Naive thymus-derived CD8-positive, alpha-beta T cell (primary cell): ENCODE measurements at regions not wholly inside any gene's neighbourhood (a gene's known extent, or its start where the extent isn't known, plus 50 kb on each side); places are given as distances from the start of the nearest gene placed in this dataset.
"Not testable (repeated sequence)": the region's sequence is repeated elsewhere in the genome, so short reads cannot be mapped to it uniquely, and the experiment has no call there.

Source experiments
- ATAC-seq, 2 donors: fragments of 150-1000 bp; cut with Tn5 transposase in 1 of 2; sonication (Bioruptor Pico), chemical (Tn5 transposase) in 1 of 2; 1 replicate in 1 of 2; 2 replicates in 1 of 2; pipeline ENCODE4 v1.10.0; 2021; ENCODE audit warnings: mild to moderate bottlenecking in 2 of 2, moderate library complexity in 2 of 2
- POLR2A ChIA-PET: fragments of 350-600 bp; sonication (Branson Sonifier 250); formaldehyde crosslinking; loops from one replicate; lab custom pipeline; 2021; ENCODE audit warnings: antibody characterized with exemption; lab: Charles Lee
- DNase-seq, 10 donors: peaks; one replicate each; pipeline versions ENCODE4 v3.0.0 to v3.0.0-alpha.2; 2020 to 2022
- H3K27ac Mint-ChIP-seq, 10 donors: one replicate each; pipeline ENCODE4 v1.8.0; 2020 to 2022; ENCODE audit warnings: mild to moderate bottlenecking in 10 of 10, mixed read lengths in 10 of 10, moderate library complexity in 4 of 10, inconsistent platforms in 1 of 10
- H3K27me3 Mint-ChIP-seq, 5 donors: one replicate each; pipeline ENCODE4 v1.8.0; 2021 to 2022; ENCODE audit warnings: mixed read lengths in 5 of 5
- H3K36me3 Mint-ChIP-seq, 3 donors: one replicate each; pipeline ENCODE4 v1.8.0; 2020 to 2022; ENCODE audit warnings: mixed read lengths in 3 of 3, mild to moderate bottlenecking in 2 of 3, inconsistent platforms in 1 of 3
- H3K4me1 Mint-ChIP-seq, 4 donors: one replicate each; pipeline ENCODE4 v1.8.0; 2021 to 2022; ENCODE audit warnings: mixed read lengths in 4 of 4
- H3K4me3 Mint-ChIP-seq, 10 donors: one replicate each; pipeline ENCODE4 v1.8.0; 2020 to 2022; ENCODE audit warnings: mild to moderate bottlenecking in 10 of 10, mixed read lengths in 10 of 10, moderate library complexity in 6 of 10, inconsistent platforms in 1 of 10
- H3K9me3 Mint-ChIP-seq, 9 donors: one replicate each; pipeline ENCODE4 v1.8.0; 2020 to 2022; ENCODE audit warnings: mixed read lengths in 9 of 9, mild to moderate bottlenecking in 3 of 9, inconsistent platforms in 1 of 9, moderate library complexity in 1 of 9

DNA sequence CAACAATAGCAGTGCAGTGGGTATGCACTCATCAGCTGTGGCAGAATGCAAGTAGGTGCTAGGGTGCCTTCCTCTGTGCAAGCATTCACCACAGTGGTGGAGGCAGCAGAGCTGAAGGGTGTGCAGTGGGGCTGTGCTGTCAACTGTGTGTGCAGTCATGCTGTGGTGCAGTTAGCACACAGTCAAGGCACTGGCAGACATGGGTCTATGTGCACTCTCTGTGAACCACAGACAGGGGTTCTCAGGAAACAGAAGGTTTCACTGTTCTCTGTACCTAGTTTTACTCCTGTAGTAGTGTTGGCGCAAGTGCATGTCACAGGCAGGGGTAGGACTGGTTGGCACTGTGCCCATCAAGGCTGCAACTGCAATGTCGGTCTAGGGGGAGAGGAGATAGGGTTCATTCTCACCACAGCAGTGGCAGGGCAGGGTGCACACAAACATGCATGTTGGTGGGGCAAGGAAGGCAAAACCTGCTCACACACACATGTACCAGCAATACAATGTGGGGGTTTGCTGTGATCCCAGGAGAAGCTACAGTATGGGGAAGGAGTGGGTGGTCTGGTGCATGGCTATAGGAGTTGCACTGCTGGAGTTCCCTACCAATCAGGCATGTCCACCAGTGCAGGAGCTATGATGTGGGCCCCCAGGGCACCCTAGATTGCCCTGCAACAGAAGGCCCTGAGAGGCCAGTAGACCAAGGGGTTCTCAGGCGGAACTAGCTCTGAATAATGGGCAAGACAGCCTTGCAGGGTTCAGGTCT is 242.7 kb upstream of the DDX18 start:
- peaks cover 0 to 8% (median 0%) of the 10 kb centered on the region in 3 donors for H3K36me3 Mint-ChIP-seq
- H3K4me1 Mint-ChIP-seq: no peaks in the 10 kb centered on the region
- H3K9me3 Mint-ChIP-seq: peaks cover 3 to 51% (median 25%) of the 10 kb centered on the region in 9 donors
- POLR2A ChIA-PET: no interaction called here
- DNase-seq (no peak), ATAC-seq (no peak)
- H3K4me3 Mint-ChIP-seq: no peak overlapping the region
- no peak overlapping the region for H3K27ac Mint-ChIP-seq
- peaks cover 0 to 2% (median 0%) of the 10 kb centered on the region in 5 donors for H3K27me3 Mint-ChIP-seq

DNA sequence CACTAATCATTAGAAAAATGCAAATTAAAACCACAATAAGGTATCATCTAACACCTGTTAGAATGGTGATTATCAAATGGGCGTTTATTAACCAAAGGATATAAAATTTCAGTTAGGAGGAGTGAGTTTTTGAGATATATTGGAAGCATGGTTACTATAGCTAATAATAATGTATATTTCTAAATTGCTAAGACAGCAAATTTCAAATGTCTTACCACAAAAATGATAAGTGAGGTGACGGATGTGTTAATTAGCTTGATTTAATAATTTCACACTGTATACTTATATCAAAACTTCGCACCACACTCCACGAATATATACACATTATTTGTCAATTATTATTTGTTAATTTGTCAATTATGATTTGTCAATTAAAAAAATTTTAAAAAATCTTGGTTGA is 227.2 kb upstream of the DDX18 start:
- ATAC-seq (no peak), DNase-seq (no peak)
- Mint-ChIP-seq H3K4me3 (no peak overlapping the region), H3K27ac (no peak overlapping the region), H3K9me3 (peaks cover 2 to 19% (median 5%) of the 10 kb centered on the region in 9 donors), H3K36me3 (peaks cover 0 to 5% (median 0%) of the 10 kb centered on the region in 3 donors), H3K4me1 (no peaks in the 10 kb centered on the region), H3K27me3 (no peaks in the 10 kb centered on the region)
- POLR2A ChIA-PET: no interaction called here

DNA sequence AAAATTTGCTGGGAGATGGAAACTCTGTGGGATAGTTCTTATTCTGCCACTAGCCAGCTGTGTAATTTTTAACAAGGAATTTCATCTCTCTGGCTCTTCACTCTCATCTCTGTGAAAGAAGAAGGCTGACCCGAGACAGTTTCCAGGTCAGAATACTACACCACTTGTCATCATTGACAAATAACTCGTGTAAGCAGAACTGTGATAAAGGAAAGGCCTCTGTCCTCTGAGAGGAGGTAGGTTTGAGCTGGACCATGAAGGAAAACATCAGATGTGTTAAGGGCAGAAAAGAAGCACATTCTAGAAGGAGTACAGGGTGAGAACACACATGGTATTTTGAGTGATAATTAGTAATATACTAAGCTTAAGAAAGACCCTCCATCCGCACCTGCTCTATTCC is 211.4 kb upstream of the DDX18 start:
- ATAC-seq: no peak

DNA sequence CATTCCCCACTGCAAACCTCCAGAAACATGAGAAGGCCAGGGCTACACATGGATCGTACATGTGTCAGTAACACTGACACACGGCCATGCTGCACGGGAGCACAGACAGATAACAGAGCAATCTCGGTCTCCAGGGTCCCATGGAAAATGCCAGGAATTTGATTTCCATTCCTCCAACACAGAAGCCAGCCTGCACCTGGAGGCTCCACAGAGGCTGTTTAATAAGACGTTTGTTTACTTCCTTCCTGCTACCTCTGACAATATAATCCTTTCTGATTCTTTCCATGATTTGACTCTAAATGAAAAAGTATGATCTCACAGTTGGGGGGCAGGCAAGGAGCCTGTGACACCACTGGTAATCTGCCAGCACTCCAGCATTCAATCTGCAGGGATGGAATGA is 210.9 kb upstream of the DDX18 start:
- POLR2A ChIA-PET: no interaction called here
- H3K27ac Mint-ChIP-seq: no peak overlapping the region
- no peak overlapping the region for H3K4me3 Mint-ChIP-seq
- H3K36me3 Mint-ChIP-seq: peaks cover 0 to 7% (median 0%) of the 10 kb centered on the region in 3 donors
- peaks cover 0 to 2% (median 0%) of the 10 kb centered on the region in 4 donors for H3K4me1 Mint-ChIP-seq
- peaks cover 0 to 15% (median 4%) of the 10 kb centered on the region in 5 donors for H3K27me3 Mint-ChIP-seq
- DNase-seq: no peak
- peaks cover 0 to 20% (median 4%) of the 10 kb centered on the region in 9 donors for H3K9me3 Mint-ChIP-seq
- ATAC-seq: no peak

More for the DNA sequence above, 211.4 kb upstream of the DDX18 start:
- Mint-ChIP-seq H3K9me3 (peaks cover 0 to 22% (median 7%) of the 10 kb centered on the region in 9 donors), H3K27me3 (peaks cover 0 to 20% (median 4%) of the 10 kb centered on the region in 5 donors), H3K4me3 (no peak overlapping the region), H3K27ac (no peak overlapping the region), H3K36me3 (peaks cover 0 to 7% (median 0%) of the 10 kb centered on the region in 3 donors), H3K4me1 (peaks cover 0 to 2% (median 0%) of the 10 kb centered on the region in 4 donors)
- no peak for DNase-seq
- POLR2A ChIA-PET: no interaction called here

DNA sequence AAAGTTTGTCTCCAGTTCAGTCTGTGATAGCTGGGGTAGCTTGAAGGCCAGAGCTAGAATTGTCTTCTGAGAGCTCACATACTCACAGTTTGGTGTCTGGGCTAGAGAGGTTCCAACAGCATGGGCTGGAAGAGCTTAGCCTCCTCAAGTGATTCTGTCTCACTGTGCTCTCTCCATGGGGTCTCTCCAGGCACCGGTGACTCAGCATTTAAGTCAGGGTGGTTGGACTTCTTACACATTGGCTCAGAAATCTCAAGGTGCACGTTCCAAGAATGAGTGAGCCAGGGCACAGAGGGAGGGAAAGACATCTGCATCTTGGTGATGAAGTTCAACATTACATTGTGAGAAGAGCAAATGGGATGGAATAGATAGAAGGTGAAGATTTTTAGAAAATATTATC is 207.3 kb upstream of the DDX18 start:
- peaks cover 0 to 10% (median 0%) of the 10 kb centered on the region in 5 donors for H3K27me3 Mint-ChIP-seq
- no peaks in the 10 kb centered on the region for H3K36me3 Mint-ChIP-seq
- H3K4me3 Mint-ChIP-seq: no peak overlapping the region
- peaks cover 0 to 13% (median 1%) of the 10 kb centered on the region in 9 donors for H3K9me3 Mint-ChIP-seq
- DNase-seq (no peak), ATAC-seq (no peak)
- peaks cover 0 to 2% (median 0%) of the 10 kb centered on the region in 4 donors for H3K4me1 Mint-ChIP-seq
- POLR2A ChIA-PET: no interaction called here
- no peak overlapping the region for H3K27ac Mint-ChIP-seq

DNA sequence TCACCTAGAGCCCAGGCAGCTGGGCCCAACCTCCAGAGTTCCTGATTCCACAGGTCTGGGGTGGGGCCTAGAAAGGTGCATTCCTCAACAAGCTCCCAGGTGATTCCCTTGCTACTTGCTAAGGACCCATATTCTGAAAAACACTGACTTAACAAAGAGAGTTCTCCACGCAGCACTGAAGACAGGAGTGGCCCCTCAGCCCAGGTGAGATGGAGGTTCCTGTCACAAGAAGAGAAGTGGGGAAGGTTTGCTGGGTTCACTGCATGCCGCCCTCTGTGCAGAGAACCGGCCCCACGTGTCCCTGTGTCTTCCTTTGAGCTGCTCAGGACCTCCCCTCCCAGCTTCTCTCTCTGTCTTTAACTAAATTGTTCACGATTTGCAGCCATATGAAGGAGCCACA is 201.4 kb upstream of the DDX18 start:
- no peaks in the 10 kb centered on the region for H3K36me3 Mint-ChIP-seq
- no peaks in the 10 kb centered on the region for H3K4me1 Mint-ChIP-seq
- POLR2A ChIA-PET: no interaction called here
- peaks cover 0 to 11% (median 2%) of the 10 kb centered on the region in 9 donors for H3K9me3 Mint-ChIP-seq
- ATAC-seq: no peak
- peaks cover 0 to 3% (median 0%) of the 10 kb centered on the region in 5 donors for H3K27me3 Mint-ChIP-seq
- DNase-seq: no peak
- H3K4me3 Mint-ChIP-seq: no peak overlapping the region
- no peak overlapping the region for H3K27ac Mint-ChIP-seq

DNA sequence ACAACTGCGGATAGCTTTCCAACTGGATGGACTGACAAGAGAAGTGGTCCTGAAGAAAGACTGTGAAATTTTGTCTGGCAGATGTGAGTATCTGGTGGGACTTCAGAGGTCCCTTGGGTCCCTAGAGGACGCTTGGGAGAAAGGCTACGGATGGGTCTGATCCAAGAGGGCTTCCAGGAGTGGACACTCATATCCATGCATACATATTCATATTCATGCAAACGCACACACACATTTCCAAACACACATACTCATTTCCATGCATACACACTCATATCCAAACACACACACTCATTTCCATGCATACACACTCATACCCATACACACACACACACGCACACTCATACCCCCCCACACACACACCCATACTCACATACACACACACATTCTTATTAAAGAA is 200.2 kb upstream of the DDX18 start:
- DNase-seq (no peak), ATAC-seq (no peak)
- Mint-ChIP-seq H3K36me3 (no peaks in the 10 kb centered on the region), H3K4me3 (no peak overlapping the region), H3K9me3 (peaks cover 0 to 11% (median 2%) of the 10 kb centered on the region in 9 donors), H3K27ac (no peak overlapping the region), H3K27me3 (peaks cover 0 to 3% (median 0%) of the 10 kb centered on the region in 5 donors), H3K4me1 (no peaks in the 10 kb centered on the region)
- POLR2A ChIA-PET: no interaction called here

DNA sequence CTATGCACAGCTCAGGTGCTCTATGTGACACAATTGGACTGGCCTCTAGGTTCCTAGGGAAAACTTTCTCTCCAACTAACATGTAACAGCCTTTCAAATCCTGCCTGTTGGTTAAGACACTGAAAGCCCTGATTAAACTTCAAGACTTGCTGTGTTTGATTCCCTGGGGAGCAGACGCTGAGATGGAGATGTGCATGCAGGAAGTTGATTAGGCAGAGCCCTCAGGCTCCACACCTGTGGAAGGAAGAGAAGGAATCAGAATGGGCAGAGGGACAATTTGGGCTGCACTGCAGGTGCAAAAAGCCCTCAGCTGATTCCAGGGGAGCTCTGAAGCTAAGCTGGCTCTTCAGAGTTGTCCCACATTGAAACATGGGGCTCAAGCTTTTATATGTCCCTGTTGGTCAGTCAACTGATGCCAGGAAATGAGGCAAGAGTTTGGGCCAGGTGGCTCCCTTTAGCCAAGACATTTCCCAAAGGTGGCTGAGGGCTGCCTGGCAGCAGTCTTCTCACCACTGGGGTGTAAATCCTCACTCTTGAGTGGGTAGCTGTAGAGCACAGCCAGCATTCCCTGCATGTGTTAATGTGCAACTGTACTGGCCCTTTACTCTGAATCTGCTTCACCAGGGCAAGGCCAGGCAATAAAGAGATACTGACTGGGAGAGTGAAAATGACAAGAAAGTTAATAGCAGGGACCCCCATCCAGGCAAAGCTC is 199.5 kb upstream of the DDX18 start:
- H3K27ac Mint-ChIP-seq: no peak overlapping the region
- no peak for ATAC-seq
- no peaks in the 10 kb centered on the region for H3K36me3 Mint-ChIP-seq
- DNase-seq: no peak
- POLR2A ChIA-PET: no interaction called here
- H3K4me3 Mint-ChIP-seq: no peak overlapping the region
- peaks cover 0 to 3% (median 0%) of the 10 kb centered on the region in 5 donors for H3K27me3 Mint-ChIP-seq
- peaks cover 0 to 11% (median 2%) of the 10 kb centered on the region in 9 donors for H3K9me3 Mint-ChIP-seq
- H3K4me1 Mint-ChIP-seq: no peaks in the 10 kb centered on the region

DNA sequence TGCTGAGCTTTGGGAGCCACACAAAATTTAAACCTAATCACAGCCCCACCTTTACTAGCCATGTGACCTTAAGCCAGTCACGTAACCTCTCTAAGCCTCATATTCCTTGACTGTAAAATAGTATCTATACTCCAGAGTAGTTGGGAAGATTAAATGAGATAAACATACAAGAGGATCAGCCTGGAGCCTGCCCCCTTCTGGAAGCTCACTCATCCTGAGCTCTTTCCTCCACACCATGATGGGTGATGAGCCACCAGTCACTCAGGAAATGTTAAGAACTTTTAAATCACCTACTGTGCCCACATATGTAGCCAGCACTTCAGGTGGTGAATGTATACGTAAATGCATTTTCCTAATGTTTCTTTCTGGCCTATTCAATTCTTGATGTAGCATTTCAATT is 195.9 kb upstream of the DDX18 start:
- DNase-seq: no peak
- Mint-ChIP-seq H3K27me3 (peaks cover 0 to 3% (median 0%) of the 10 kb centered on the region in 5 donors), H3K27ac (no peak overlapping the region), H3K36me3 (no peaks in the 10 kb centered on the region), H3K9me3 (peaks cover 0 to 12% (median 4%) of the 10 kb centered on the region in 9 donors), H3K4me1 (no peaks in the 10 kb centered on the region), H3K4me3 (no peak overlapping the region)
- no peak for ATAC-seq
- POLR2A ChIA-PET: no interaction called here

DNA sequence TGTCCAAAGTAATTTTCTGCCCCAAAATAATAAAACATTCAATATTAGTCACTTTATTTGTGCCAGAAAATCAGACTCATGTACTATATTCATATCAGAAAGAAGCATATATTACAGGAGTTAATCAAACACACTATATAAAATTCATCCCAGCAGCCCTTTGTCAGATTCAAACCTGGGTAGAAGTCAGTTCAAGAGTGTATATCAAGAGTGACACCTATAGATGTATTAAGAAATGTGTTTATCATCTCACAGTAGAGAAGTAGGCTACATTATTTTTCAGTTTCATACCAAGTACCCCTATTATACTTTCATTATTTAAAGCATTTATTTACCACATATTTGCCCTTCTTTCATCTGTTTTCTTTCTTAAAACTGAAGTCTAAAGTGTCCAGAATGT is 193.2 kb upstream of the DDX18 start:
- Mint-ChIP-seq H3K36me3 (no peaks in the 10 kb centered on the region), H3K4me3 (no peak overlapping the region), H3K27ac (no peak overlapping the region), H3K27me3 (peaks cover 0 to 1% (median 0%) of the 10 kb centered on the region in 5 donors), H3K9me3 (peaks cover 0 to 12% (median 4%) of the 10 kb centered on the region in 9 donors), H3K4me1 (no peaks in the 10 kb centered on the region)
- ATAC-seq (no peak), DNase-seq (no peak)
- POLR2A ChIA-PET: no interaction called here

DNA sequence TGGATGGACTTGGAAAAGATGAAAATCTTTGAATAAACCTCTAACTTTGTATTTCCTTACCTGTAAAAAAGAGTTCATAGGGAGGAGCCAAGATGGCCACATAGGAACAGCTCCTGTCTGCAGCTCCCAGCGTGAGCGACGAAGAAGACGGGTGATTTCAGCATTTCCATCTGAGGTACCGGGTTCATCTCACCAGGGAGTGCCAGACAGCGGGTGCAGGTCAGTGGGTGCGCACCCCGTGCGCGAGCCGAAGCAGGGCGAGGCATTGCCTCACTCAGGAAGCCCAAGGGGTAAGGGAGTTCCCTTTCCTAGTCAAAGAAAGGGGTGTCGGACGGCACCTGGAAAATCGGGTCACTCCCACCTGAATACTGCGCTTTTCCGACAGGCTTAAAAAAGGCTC is 191.3 kb upstream of the DDX18 start:
- POLR2A ChIA-PET, H3K36me3 Mint-ChIP-seq, H3K27ac Mint-ChIP-seq, DNase-seq, H3K4me1 Mint-ChIP-seq, H3K4me3 Mint-ChIP-seq, ATAC-seq, H3K27me3 Mint-ChIP-seq: not testable (repeated sequence)
- H3K9me3 Mint-ChIP-seq: peaks cover 0 to 12% (median 0%) of the 10 kb centered on the region in 9 donors

DNA sequence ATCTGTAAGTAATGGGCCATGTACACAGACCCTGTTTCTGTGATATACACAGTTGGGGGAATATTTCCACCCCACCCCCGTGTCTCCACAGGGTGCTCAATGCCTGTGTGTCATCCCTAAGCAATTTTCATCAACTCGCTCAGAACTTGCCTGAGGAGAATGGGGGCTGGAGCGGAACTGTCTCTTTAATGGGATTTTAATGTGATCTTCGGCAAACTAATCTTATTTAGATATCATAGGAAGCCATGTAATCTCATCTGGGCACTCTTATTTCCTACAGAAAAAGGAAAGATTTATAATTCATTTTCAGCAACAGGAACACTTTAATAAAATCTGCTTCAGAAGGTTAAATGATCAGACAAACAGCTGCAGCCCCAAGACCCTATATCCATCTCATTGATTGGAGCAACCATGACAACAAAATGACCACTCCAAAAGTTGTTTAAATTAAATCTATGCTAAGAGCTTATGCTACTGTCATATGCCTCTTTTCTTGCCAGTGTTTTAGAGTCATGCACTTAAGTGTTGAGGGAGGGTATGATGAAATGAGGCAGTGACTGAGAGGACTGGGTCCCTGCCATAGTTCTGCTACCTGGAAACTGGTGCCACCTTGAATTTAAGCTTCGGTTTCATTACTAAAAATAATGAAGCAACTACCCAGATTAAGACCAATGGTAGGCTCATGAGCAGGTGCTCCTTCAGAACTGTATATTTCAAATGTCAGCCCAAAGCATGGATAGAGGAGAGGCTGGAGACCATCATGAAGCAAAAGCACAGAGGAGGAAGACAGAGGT is 183.1 kb upstream of the DDX18 start:
- H3K36me3 Mint-ChIP-seq: no peaks in the 10 kb centered on the region
- H3K4me3 Mint-ChIP-seq: no peak overlapping the region
- H3K9me3 Mint-ChIP-seq: peaks cover 0 to 8% (median 0%) of the 10 kb centered on the region in 9 donors
- H3K27ac Mint-ChIP-seq: no peak overlapping the region
- no peaks in the 10 kb centered on the region for H3K4me1 Mint-ChIP-seq
- ATAC-seq: no peak
- POLR2A ChIA-PET: no interaction called here
- no peak for DNase-seq
- peaks cover 0 to 9% (median 1%) of the 10 kb centered on the region in 5 donors for H3K27me3 Mint-ChIP-seq
